ENCODE measurements at regions not wholly inside any gene's neighbourhood (a gene's known extent, or its start where the extent isn't known, plus 50 kb on each side); places are given as distances from the start of the nearest gene placed in this dataset.

DNA sequence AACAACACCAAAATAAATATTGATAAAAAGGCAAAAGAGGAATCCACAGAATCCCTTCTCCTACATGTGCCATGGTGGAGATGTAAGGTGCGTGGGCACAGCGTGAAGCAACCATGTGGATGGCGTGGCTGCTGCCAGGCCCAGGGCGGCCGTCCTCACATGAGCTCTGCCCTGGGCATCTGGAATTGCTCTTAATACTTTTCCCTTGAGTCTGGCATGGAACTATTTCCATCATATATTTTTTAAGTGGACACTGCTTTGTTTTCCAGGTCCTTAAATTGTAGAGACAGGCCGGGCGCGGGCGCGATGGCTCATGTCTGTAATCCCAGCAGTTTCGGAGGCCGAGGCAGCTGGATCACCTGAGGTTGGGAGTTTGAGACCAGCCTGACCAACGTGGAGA, 349.3 kb downstream of the IRX1 start:
- DNase-seq (ENCODE audit: low read depth in 2 of 3, low spot score in 1 of 3): no peak

DNA sequence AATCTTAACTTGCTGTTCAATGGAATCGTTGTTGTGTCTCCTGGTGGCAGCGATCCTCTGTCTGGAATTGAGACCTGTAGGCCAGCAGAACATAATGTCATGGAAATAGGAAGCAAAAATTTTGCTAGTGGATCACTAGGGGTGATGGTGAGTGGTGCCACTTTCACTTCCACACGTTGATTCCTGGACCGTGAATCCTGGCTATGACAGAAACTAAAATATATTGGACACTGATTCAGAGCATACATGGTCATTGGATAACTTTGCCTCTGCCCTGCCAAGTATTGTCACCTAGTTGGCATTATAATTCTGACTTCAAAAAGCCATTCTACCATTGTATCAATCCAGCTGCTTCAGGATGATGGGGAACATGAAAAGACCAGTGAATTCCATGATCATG, 353.2 kb downstream of the IRX1 start:
- no peak for DNase-seq (ENCODE audit: low read depth in 2 of 3, low spot score in 1 of 3)

GRCh38 chr5:3954199-3954598, 358.6 kb downstream of the IRX1 start:
- DNase-seq (ENCODE audit: low read depth in 2 of 3, low spot score in 1 of 3): no peak

- DNase-seq (ENCODE audit: low read depth in 2 of 3, low spot score in 1 of 3): no peak
Observed at GRCh38 chr5:3954633-3955032, 359.0 kb downstream of the IRX1 start.

DNA sequence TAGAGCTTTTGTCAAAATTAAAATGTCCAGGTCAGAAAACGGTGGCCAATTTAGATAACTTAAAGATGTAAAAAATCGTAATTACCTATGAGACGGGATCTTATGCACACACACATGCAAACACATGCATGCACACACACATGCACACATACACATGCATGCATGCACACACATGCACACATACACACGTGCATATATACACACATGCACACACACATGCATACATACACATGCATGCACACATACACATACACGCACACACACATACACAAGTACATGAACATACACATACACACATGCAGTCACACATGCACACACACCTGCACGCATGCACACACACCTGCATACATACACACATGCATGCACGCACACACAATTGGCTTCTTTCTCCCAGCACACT, 362.0 kb downstream of the IRX1 start:
- DNase-seq (ENCODE audit: low read depth in 2 of 3, low spot score in 1 of 3): no peak

GRCh38 chr5:3958389-3958788, 362.8 kb downstream of the IRX1 start:
- no peak for DNase-seq (ENCODE audit: low read depth in 2 of 3, low spot score in 1 of 3)

- DNase-seq (ENCODE audit: low read depth in 2 of 3, low spot score in 1 of 3): no peak
Observed at GRCh38 chr5:3962113-3962512, 366.5 kb downstream of the IRX1 start.

DNA sequence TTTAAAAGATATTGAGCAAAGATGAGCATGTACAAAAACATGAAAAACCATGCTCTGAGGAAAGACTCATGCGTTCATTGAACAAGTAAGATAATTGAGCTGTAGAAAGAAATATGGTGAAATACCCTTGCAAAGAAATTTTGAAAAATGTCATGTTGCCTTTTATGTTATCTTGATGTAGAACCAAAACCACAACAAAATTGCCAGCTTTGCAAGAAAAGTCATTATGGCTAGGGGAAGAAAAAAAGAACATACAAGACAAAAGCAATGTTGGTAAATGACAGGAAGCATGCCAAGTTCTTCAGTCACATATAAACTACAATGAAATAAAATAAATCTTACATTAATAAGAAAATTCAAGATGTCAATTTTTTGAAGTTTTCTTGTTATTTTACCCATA, 368.0 kb downstream of the IRX1 start:
- no peak for DNase-seq (ENCODE audit: low read depth in 2 of 3, low spot score in 1 of 3)

DNA sequence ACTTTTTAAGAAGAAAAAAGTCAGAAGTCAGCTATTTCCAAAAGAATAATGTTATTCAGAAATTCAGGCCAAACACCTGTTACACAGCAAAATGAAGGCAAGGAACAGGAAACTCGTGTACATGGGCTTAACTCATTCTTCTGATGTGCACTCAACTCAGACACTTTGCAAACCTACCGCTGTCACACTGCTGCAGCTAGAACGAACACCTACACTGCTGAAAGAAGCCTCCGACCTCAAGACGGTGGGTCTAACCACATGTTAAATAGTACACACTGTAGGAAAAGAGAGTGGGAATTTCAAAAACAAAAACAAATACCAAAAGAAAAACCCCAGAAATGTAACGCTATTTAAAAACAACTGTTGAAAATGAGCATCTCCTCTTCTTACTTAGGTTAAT, 384.5 kb downstream of the IRX1 start:
- no peak for DNase-seq (ENCODE audit: low read depth in 2 of 3, low spot score in 1 of 3)

DNA sequence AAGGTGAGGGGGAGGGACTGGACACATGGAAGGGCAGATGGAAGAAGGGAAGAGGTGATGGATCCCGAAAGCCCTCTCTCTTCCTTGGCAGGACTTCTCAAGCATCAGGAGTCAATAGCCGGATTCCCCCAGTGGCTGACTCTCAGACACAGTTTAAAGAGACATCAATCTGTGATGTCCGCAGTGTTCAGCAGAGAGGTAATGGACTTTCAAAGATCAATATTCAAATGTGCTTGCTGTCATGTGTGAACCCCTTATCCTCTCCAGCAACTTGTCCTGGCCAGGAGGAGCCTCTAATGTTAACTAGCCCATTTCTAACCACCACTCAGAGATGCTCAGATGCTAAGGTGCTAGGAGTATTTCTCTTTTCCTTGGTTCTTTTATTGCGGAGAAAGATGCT, 392.2 kb downstream of the IRX1 start:
- DNase-seq (ENCODE audit: low read depth in 2 of 3, low spot score in 1 of 3): no peak

GRCh38 chr5:3993856-3994473, 398.3 kb downstream of the IRX1 start:
- DNase-seq (ENCODE audit: low read depth in 2 of 3, low spot score in 1 of 3): no peak

GRCh38 chr5:3994628-3995027, 399.0 kb downstream of the IRX1 start:
- DNase-seq (ENCODE audit: low read depth in 2 of 3, low spot score in 1 of 3): no peak

- DNase-seq (ENCODE audit: low read depth in 2 of 3, low spot score in 1 of 3): no peak
Observed at GRCh38 chr5:3995954-3996619, 400.5 kb downstream of the IRX1 start.

DNA sequence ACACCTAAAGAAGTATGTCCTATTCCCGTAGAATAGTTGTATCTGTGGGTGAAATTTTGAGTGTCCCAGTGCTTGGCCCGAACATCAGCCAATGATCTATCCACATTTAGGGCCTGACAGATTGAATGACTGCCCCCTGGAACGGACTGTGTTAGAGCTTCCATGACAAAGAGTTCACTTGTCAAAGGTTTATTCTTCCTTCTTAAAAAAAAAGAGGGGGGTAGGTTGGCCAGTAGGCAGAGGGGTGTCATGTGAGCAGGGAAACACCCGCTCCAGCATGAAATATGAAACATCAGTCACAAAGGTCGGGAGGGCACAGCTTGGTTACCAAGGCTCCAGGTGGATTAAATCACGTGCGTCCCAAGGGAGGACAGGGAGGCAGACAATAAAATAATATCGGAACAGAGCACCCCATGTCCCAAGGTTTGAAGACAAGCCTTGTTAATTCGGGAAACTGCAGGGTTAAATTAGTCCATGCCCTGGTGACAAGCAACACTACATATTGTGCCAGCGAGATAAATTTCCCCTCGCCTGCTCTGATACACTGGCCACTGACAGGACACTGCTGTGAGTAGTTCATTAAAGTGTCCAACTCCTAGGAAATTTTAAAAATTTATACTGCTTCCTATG, 401.2 kb downstream of the IRX1 start:
- no peak for DNase-seq (ENCODE audit: low read depth in 2 of 3, low spot score in 1 of 3)

- no peak for DNase-seq (ENCODE audit: low read depth in 2 of 3, low spot score in 1 of 3)
Observed at GRCh38 chr5:3997670-3998069, 402.0 kb downstream of the IRX1 start.

DNA sequence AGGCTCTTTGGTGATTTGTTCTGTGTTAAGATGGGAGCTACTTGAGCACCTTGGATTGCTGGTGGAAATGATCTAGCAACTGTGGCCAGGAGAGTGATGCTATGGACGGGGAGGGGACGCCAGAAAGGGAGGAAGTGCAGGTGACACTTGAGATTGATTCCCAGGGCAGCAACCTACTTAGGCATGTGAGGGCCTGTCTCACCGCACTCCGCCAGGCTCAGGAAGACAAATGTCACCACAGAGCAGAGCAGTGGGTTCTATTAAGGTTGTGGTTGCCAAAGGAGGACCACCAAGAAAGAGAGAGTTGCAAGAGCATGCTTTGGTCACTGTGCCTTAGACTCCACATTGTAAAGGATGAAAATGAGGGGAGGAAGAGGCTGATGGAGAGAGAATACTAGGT, 404.3 kb downstream of the IRX1 start:
- no peak for DNase-seq (ENCODE audit: low read depth in 2 of 3, low spot score in 1 of 3)

GRCh38 chr5:4001004-4001403, 405.4 kb downstream of the IRX1 start:
- DNase-seq (ENCODE audit: low read depth in 2 of 3, low spot score in 1 of 3): no peak

DNA sequence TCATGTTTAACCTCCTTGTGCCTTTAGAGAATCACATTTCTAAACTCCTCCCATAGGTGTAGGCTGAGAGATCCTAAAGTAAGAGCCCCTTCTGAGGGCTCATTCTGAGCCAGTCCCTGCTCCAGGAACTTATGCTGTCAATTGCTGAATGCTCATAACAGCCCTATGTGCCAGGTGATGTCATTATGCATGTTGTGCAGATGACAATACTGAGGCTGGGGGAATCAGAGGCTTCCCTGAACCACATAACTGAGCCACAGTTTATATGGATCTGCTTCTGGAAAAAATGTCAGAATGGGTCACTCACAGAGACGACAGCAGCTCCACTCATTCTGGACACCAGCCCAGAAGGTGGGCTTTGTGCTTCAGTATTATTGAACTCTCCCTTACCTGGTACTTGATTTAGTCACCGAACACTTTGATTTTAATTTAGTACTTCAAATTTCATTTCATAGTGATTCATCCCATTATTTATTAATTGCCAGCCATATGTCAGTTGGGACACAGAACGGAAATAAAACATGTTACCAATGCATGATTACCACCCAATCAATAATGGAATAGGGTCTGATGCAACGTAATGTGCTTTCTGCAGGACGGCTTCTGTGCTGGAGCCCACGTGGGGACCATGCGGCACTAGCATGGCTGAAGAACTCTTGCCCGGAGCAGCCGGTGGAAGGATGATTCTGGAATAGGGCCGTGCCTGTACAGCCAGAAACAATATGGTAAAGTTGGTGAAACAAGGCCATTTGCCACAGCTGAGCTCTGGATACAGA, 406.3 kb downstream of the IRX1 start:
- no peak for DNase-seq (ENCODE audit: low read depth in 2 of 3, low spot score in 1 of 3)

DNA sequence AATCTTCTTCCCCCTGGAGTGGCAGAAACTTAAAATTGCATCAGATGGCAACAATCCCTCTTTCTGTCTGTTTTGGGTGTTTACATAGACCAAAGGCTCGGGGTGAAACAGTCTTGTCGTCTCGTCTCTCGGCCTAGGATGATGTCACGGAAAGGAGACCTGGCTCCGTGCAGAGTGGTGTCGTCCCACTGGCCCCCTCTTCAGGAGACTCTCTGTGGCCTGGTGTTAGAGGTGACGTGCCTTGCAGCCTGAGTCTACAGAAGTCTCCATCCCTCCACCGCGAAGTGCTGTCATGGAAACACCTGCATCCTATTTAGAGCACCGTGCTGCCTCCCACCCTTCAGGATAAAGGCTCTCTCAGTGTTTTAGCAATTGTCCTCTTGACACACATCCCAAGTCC, 409.7 kb downstream of the IRX1 start:
- DNase-seq (ENCODE audit: low read depth in 2 of 3, low spot score in 1 of 3): no peak

DNA sequence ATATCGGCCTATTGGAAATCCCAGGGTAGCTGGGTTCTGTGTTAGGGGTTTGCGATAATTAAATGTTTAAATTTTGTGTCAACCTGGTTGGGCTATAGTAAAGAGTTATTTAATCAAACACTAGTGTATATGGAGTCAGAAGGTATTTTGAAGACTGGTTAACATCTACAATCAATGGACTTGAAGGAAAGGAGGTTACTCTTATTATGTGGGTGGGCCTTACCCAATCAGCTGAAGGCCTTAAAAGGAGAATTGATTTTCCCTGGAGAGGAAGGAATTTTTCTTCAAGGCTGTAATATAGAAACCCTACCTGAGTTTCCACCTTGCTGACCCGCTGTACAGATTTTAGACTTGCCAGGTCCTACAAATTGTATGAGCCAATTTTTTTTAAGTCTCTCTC, 411.4 kb downstream of the IRX1 start:
- DNase-seq (ENCODE audit: low read depth in 2 of 3, low spot score in 1 of 3): no peak

GRCh38 chr5:4011943-4012342, 416.3 kb downstream of the IRX1 start:
- DNase-seq (ENCODE audit: low read depth in 2 of 3, low spot score in 1 of 3): no peak

All from stimulated activated CD4-positive, alpha-beta T cell treated with anti-CD3 and anti-CD28 coated beads, Interleukin-12 subunit alpha, Interleukin-12 subunit beta, amount 100 ng/mL, for 48 hours (primary cell).